HG03342 (cell line): ENCODE measurements at regions not wholly inside any gene's neighbourhood (a gene's known extent, or its start where the extent isn't known, plus 50 kb on each side); places are given as distances from the start of the nearest gene placed in this dataset.

Experiments used
- ATAC-seq: cut with Tn5 transposase; IDR thresholded peaks from one replicate; pipeline ENCODE4 v1.9.1; 2021; ENCODE audit warnings: mild to moderate bottlenecking, moderate library complexity; ENCODE audit not compliant: unreplicated experiment

GRCh38 chrX:39975101-39975925 lies 122.4 kb downstream of the BCOR start:
- no peak for ATAC-seq

GRCh38 chrX:39981946-39982345 lies 115.8 kb downstream of the BCOR start:
- no peak for ATAC-seq

GRCh38 chrX:39982948-39983347 lies 114.8 kb downstream of the BCOR start:
- no peak for ATAC-seq

GRCh38 chrX:39983715-39984114 lies 114.0 kb downstream of the BCOR start:
- no peak for ATAC-seq

GRCh38 chrX:39984191-39984956 lies 113.4 kb downstream of the BCOR start:
- no peak for ATAC-seq

GRCh38 chrX:39985071-39985470 lies 112.7 kb downstream of the BCOR start:
- no peak for ATAC-seq

- no peak for ATAC-seq
Measured at GRCh38 chrX:39985551-39985950, 112.2 kb downstream of the BCOR start.

GRCh38 chrX:39988496-39988895 lies 109.3 kb downstream of the BCOR start:
- ATAC-seq, result no peak

- ATAC-seq, result no peak
Measured at GRCh38 chrX:39990388-39990787, 107.4 kb downstream of the BCOR start.

GRCh38 chrX:39992300-39992699 lies 105.5 kb downstream of the BCOR start:
- no peak for ATAC-seq

- ATAC-seq, result no peak
Measured at GRCh38 chrX:39995457-39995856, 102.3 kb downstream of the BCOR start.

GRCh38 chrX:39996536-39996935 lies 101.2 kb downstream of the BCOR start:
- ATAC-seq, result no peak

GRCh38 chrX:39998636-39999406 lies 98.9 kb downstream of the BCOR start:
- no peak for ATAC-seq
